GM21381 (cell line): ENCODE measurements at regions not wholly inside any gene's neighbourhood (a gene's known extent, or its start where the extent isn't known, plus 50 kb on each side); places are given as distances from the start of the nearest gene placed in this dataset.
"Not testable (repeated sequence)": the region's sequence is repeated elsewhere in the genome, so short reads cannot be mapped to it uniquely, and the experiment has no call there.

ENCODE experiments used
- ATAC-seq: cut with Tn5 transposase; IDR thresholded peaks from one replicate; pipeline ENCODE4 v1.9.1; 2021; ENCODE audit warnings: mild to moderate bottlenecking, moderate library complexity; ENCODE audit not compliant: unreplicated experiment

DNA sequence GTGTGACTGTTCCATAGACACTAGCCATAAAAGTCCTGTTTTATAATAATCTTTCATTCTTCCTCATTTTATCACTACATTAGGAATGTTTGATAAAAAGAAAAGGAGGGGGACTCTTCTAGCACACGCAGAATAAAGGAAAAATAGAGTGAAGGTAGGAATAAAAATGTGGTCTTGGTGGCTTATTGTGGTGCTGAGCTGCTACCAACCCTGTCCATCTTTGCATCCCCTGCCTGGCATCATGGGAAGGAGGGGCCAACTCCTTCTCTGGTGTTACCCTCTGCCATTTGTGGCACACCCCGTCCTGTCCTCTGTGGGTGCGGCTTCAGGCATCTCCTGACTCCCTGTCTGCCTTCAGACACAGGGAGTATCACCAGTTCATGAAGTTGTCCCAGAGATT is 104.9 kb upstream of the ZNF536 start:
- no peak for ATAC-seq

DNA sequence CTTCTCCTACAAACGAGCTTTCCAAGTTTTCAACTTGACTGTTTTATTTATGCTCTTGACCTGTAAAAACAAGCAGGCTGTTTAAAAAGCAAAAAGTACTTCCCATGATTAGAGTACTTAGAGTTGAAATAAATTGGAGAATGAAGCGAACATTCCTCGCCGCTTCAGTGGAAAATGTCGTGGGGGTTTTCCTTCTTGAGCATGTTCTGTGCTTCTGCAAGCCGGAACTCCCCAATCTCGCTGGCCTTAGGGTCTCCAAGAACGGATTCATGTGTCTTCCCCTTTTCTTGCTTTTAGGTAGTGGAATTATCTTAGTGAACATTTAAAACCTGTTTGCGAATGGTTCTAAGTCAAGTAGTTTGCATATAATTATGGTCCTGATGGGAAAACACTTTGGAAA is 103.6 kb upstream of the ZNF536 start:
- ATAC-seq: no peak

GRCh38 chr19:30269638-30270037 is 102.5 kb upstream of the ZNF536 start:
- no peak for ATAC-seq

GRCh38 chr19:30271816-30272215 is 100.4 kb upstream of the ZNF536 start:
- ATAC-seq: no peak

DNA sequence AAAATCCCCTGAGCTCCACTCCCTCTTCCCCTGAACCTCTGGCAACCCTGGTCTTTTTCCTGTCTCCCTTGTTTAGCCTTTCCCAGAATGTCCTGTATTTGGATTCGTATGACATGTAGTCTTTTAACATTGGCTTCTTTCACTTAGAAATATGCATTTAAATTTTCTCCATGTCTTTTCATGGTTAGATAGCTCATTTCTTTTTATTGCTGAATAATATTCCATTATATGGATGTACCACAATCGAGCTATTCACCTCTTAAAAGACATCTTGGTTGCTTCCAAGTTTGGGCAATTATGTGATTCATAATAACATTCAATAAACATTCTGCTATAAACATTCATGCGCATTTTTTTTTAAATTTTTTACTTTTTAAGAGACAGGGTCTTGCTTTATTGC is 99.6 kb upstream of the ZNF536 start:
- no peak for ATAC-seq

DNA sequence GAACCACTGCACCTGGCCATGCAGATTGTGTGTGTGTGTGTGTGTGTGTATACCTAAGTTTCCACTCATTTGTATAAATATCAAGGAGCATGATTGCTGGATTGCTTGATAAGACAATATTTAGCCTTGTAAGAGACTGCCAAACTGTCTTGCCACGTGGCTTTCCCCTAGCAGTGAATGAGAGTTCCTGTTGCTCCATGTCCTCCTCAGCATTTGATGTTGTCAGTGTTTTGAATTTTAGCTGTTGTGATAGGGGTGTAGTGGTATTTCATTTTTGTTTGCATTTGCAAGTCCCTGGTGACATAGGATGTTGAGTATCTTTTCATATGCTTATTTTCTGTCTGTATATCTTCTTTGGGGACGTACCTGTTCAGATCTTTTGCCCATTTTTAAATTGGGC is 99.0 kb upstream of the ZNF536 start:
- no peak for ATAC-seq

GRCh38 chr19:30274987-30275386 is 97.2 kb upstream of the ZNF536 start:
- no peak for ATAC-seq

DNA sequence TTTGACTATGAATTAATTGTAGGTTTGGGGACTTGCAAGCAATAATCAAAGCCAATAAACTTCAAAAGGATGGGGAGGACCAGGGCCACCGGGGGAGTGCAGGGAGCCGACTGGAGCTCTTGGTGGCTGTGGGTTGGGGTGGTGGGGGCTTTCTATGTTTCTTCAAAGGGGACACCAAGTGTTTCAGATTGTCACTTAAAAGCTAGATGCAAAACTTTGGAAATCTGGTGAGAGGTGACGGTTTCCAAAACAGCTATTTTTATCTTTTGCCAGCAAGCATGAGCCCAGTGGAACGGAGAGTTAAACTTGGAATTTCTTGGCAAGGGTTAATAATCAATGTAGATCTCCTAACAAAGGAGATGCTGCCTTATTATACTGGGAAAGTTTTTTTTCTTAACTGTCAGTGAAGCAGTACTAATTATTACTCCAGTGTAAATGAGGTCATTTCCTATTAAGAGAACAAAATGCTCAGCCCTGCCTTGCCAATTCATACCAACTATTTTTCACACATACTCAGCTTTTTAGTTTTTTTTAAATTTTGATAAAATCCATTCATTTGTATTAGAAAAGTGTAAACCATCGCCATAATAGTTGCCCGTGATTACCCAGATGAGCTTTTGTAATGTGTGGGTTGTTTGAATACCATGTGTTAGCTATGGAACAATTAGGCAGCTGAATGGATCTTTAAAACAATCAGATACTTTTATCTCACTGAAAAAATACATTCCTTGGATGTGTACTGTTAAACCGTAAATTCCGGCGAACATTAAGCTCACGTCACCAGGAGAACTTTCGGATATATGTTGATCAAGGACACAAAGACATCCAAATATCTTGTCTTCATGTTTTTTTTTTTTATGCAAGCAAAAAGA is 95.9 kb upstream of the ZNF536 start:
- ATAC-seq: no peak

GRCh38 chr19:30276883-30277280 is 95.3 kb upstream of the ZNF536 start:
- no peak for ATAC-seq

GRCh38 chr19:30277941-30278881 is 94.0 kb upstream of the ZNF536 start:
- ATAC-seq: no peak

DNA sequence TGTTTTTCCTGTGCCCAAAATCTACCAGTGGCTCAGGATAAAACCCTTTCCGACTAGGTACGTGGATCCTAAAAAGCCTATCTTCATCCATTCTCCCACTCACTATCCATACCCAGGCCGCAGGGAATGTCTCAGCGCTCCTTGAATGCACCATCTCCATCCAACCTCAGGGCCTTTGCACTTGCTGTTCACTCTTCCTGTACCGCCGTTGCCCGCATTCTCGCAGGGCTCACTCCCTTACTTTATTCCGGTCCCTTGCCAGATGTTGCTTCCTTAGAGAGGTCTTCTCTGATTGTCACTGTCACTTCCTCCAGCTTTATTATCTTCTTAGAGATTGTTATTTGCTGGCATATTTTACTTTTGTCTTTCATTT is 93.3 kb upstream of the ZNF536 start:
- ATAC-seq: no peak

DNA sequence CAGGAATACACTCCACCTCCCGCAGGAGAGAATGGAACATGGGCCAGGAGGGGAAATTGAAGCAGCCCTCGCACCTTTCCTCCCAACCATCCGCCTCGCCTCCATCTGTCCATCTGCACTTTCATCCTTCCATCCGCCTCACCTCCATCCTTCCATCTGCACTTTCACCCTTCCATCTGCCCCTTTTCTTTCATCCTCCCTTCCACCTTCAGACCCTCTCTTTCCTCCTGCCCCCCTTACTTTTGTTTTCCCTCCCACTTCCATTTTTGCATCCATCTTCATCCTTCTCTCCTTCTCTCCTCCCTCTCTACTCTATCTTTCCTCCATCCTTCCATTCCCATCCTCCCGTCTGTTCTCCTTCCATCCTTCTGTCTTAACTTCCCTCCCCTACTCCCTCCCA is 92.2 kb upstream of the ZNF536 start:
- ATAC-seq: no peak

DNA sequence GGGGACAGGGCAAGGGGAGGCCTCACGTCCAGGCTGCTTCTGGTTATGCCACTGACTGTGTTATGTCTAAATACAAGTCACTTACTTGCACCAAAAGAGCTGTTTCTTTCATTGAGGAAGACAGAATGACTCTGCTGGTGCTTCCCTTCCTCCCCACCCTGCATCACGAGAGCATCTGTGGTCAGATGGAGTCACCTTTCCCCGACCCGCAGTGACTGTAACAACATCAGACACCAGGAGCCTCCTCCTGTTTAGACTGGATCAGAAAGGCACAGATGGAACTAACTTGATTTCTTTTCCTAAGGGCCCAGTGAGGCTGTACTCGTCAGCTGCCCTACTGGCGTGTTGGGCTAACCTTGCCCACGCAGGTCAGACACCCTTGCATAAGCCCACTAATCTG is 90.3 kb upstream of the ZNF536 start:
- no peak for ATAC-seq

DNA sequence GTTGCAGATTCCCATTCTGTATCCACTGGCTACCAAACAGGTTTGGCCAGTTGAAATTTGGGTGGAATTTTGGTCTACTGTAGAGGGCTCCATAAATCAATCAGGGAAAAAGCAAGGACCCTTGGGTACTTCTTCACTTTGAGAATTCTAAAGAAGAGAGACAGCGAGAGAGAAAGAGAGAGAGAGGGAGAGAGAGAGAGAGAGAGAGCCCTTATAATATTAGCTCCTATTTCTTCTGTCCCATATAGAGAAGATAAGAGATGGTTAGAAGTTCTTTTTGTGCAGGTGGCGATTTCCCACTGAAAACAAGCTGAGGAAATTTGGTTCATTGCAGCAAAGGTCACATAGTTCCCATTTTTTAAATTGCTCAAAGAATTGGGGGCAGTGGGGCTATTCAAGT is 88.6 kb upstream of the ZNF536 start:
- no peak for ATAC-seq

- no peak for ATAC-seq
These were observed 88.0 kb upstream of the ZNF536 start for GRCh38 chr19:30284209-30284608.

- no peak for ATAC-seq
These were observed 87.3 kb upstream of the ZNF536 start for GRCh38 chr19:30284885-30285284.

DNA sequence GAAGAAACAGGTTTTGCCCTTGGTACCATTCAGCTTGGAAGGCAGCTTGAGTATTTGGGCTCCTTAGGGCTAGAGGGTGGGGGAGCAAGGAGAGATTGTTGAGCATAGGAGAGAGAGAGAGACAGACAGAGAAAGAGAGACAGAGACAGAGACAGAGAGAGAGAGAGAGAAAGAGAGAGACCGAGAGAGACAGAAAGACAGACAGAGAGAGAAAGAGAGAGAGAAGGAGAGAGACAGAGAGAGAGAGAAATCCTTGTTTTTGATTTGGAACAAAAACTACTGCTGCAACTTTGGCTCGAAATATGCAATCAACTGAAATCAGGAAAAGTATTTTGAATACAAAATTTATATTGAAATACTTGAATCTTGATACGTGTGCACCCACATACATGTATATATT is 85.8 kb upstream of the ZNF536 start:
- no peak for ATAC-seq

DNA sequence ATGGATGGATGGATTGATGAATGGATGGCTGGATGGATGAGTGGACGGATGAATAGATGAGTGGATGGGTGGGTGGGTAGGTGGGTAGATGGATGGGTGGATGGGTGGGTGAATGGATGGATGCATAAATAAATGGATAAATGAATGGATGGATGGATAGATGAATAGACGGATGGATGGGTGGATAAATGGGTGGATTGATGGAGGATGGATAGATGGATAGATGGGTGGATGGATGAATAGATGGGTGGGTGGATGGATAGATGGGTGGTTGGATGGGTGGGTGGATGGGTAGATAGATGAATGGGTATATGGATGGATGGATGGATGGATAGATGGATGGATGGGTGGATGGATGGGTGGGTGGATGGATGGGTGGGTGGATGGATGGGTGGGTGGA is 84.9 kb upstream of the ZNF536 start:
- ATAC-seq: no peak

DNA sequence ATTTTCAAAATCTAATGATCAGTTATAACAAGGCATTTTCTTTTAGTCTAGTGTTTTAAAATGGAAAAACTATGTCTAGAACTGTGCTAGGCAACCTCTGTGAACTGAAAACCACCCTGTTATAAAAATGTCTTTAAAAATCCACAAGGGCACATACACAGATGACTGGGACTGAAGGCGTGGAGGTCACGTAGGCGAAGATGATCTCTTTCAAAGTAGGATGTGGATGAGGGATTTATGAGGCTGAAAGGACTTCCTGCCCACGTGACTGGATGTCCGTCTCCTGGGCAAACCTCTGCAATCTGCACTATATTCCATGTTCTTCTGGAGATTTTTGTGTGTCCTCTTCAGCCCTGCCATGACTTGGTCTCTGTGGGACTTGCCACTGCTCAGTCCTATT is 84.2 kb upstream of the ZNF536 start:
- no peak for ATAC-seq

DNA sequence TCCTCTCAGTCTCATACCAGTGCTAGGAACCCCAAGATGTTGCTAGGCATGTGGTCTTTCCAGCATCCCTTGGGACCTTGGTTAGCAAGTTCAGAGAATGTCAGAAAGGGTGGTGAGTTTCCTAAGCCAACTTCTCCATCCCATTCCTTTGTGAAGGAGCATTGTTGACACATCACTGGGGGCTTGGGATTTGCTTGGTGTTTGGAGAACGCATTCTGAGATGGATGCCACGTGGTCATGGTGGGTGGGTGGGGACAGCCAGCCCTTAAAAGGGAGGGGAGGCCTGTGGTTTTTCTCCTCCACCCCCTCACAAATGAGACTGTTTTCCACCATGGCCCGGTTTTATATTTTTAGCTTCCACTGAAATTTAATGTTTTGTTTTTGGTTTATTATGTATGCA is 83.3 kb upstream of the ZNF536 start:
- no peak for ATAC-seq

DNA sequence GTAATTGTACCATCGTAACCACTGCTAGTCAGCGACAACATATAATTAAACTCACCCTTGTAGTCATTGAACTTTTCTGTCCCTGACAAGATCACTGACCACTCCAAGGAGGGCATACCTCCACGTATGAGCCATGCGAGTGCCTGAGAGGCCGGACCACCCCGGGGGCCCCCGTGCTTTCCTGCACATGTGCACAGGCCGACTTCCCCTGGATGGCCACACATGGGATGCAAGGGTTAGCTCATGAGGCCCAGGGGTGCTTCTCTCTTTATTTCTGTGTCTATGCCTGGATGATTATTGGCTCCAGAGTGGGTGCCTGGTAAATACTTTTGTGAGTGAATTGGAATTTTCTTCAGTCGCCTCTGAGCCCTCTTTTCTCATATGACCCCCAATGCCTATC is 82.8 kb upstream of the ZNF536 start:
- ATAC-seq: no peak

DNA sequence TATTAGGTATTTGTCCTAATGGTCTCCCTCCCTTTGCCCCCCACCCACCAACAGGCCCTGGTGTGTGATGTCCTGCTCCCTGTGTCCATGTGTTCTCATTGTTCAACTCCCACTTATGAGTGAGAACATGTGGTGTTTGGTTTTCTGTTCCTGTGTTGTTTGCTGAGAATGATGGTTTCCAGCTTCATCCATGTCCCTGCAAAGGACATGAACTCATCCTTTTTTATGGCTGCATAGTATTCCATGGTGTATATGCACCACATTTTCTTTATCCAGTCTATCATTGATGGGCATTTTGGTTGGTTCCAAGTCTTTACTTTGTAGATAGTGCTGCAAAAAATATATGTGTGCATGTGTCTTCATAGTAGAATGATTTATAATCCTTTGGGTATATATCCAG is 81.4 kb upstream of the ZNF536 start:
- ATAC-seq: not testable (repeated sequence)
